Loucy (cell line): ENCODE measurements at regions not wholly inside any gene's neighbourhood (a gene's known extent, or its start where the extent isn't known, plus 50 kb on each side); places are given as distances from the start of the nearest gene placed in this dataset.

ENCODE experiments used
- H2AFZ ChIP-seq: fragments of 200-600 bp; sonication (generic); 2 replicates; pipeline ENCODE4 v1.6.0; 2016; ENCODE audit warnings: antibody characterized with exemption, mild to moderate bottlenecking, low read length, moderate library complexity
- H3F3A ChIP-seq: fragments of 200-600 bp; 2 replicates; pipeline ENCODE4 v1.6.0; 2016; ENCODE audit warnings: antibody characterized with exemption, low read depth, mild to moderate bottlenecking
- H3K27me3 ChIP-seq: fragments of 200-600 bp; sonication (generic); 2 replicates; pipeline ENCODE4 v1.6.1; 2014; ENCODE audit warnings: low read length, mild to moderate bottlenecking; ENCODE audit not compliant: insufficient read depth, poor library complexity, severe bottlenecking
- H3K36me3 ChIP-seq: fragments of 200-600 bp; sonication (generic); 2 replicates; pipeline ENCODE4 v1.6.1; 2016; ENCODE audit warnings: low read length; ENCODE audit not compliant: insufficient read depth
- H3K4me1 ChIP-seq: fragments of 200-600 bp; sonication (generic); 2 replicates; pipeline ENCODE4 v1.5.1; 2014; ENCODE audit warnings: low read length, mild to moderate bottlenecking; ENCODE audit not compliant: insufficient read depth, poor library complexity, severe bottlenecking
- H3K4me2 ChIP-seq: fragments of 200-600 bp; sonication (generic); 2 replicates; pipeline ENCODE4 v1.6.0; 2014; ENCODE audit warnings: antibody characterized with exemption, low read length, low read depth, mild to moderate bottlenecking; ENCODE audit not compliant: poor library complexity, severe bottlenecking
- H3K4me3 ChIP-seq: fragments of 200-600 bp; sonication (generic); 2 replicates; pipeline ENCODE4 v1.5.1; 2014; ENCODE audit warnings: low read length, mild to moderate bottlenecking, mixed read lengths; ENCODE audit not compliant: poor library complexity, severe bottlenecking
- H3K79me2 ChIP-seq: fragments of 200-600 bp; sonication (generic); 2 replicates; pipeline ENCODE4 v1.6.1; 2014; ENCODE audit warnings: low read length; ENCODE audit not compliant: insufficient read depth
- H3K9ac ChIP-seq: fragments of 200-600 bp; sonication (generic); 2 replicates; pipeline ENCODE4 v1.6.0; 2014; ENCODE audit warnings: mild to moderate bottlenecking, low read depth, low read length, moderate library complexity; ENCODE audit not compliant: poor library complexity, severe bottlenecking
- H3K9me2 ChIP-seq: fragments of 200-600 bp; sonication (generic); replicated peaks from 2 replicates; pipeline ENCODE4 v1.6.1; 2016; ENCODE audit warnings: low read depth, low read length, mixed read lengths
- H3K9me3 ChIP-seq: fragments of 200-600 bp; sonication (generic); 2 replicates; pipeline ENCODE4 v1.6.1; 2014; ENCODE audit warnings: mild to moderate bottlenecking, antibody characterized with exemption, low read length, low read depth; ENCODE audit not compliant: insufficient read depth
- H4K20me1 ChIP-seq: fragments of 200-600 bp; sonication (generic); 2 replicates; pipeline ENCODE4 v1.6.0; 2014; ENCODE audit warnings: antibody characterized with exemption, low read length, mild to moderate bottlenecking; ENCODE audit not compliant: insufficient read depth, poor library complexity, severe bottlenecking
- CTCF ChIP-seq: fragments of 200-600 bp; sonication (generic); conservative IDR thresholded peaks from 2 replicates; pipeline ENCODE4 v1.5.1; 2014; ENCODE audit warnings: mild to moderate bottlenecking, antibody characterized with exemption, low read length
- EZH2phosphoT487 ChIP-seq: fragments of 200-600 bp; IDR thresholded peaks from 2 replicates; pipeline ENCODE4 v1.6.1; 2018; ENCODE audit warnings: antibody characterized with exemption, mild to moderate bottlenecking, moderate library complexity, borderline replicate concordance

- Histone ChIP-seq H3K9ac (no peak overlapping the region), H3K9me2 (no peaks in the 10 kb centered on the region), H3K4me1 (peaks cover 5% of the 10 kb centered on the region), H3F3A (no peaks in the 10 kb centered on the region), H3K4me2 (no peak overlapping the region), H3K79me2 (no peaks in the 10 kb centered on the region), H4K20me1 (no peaks in the 10 kb centered on the region), H3K27me3 (no peaks in the 10 kb centered on the region), H3K4me3 (no peak overlapping the region), H2AFZ (peak overlapping the region; percentile 32; the same call in 1 of the 2 replicates), H3K9me3 (no peaks in the 10 kb centered on the region), H3K36me3 (no peaks in the 10 kb centered on the region)
- TF ChIP-seq EZH2phosphoT487: no peak
- no peak for TF ChIP-seq CTCF
These were observed 110.6 kb upstream of the ARPP21 start for GRCh38 chr3:35528728-35529127.

GRCh38 chr3:35529337-35529736, 110.0 kb upstream of the ARPP21 start:
- Histone ChIP-seq H3K27me3 (no peaks in the 10 kb centered on the region), H2AFZ (0 out of 2 replicates have a peak overlapping the region, but pooled peaks have one; percentile 32), H3K9ac (no peak overlapping the region), H3K79me2 (no peaks in the 10 kb centered on the region), H3K9me3 (no peaks in the 10 kb centered on the region), H3K4me2 (no peak overlapping the region), H3K4me3 (no peak overlapping the region), H3K36me3 (no peaks in the 10 kb centered on the region), H3F3A (no peaks in the 10 kb centered on the region), H3K9me2 (no peaks in the 10 kb centered on the region), H3K4me1 (peaks cover 5% of the 10 kb centered on the region), H4K20me1 (no peaks in the 10 kb centered on the region)
- TF ChIP-seq CTCF: no peak
- TF ChIP-seq EZH2phosphoT487: no peak

GRCh38 chr3:35537265-35537664, 102.1 kb upstream of the ARPP21 start:
- no peaks in the 10 kb centered on the region for H3K9me2 ChIP-seq
- H3K4me2 ChIP-seq: no peak overlapping the region
- H3K27me3 ChIP-seq: no peaks in the 10 kb centered on the region
- H2AFZ ChIP-seq: peak overlapping the region; percentile 68; the same call in 1 of the 2 replicates
- H4K20me1 ChIP-seq: no peaks in the 10 kb centered on the region
- no peak overlapping the region for H3K4me3 ChIP-seq
- H3F3A ChIP-seq: no peaks in the 10 kb centered on the region
- no peak overlapping the region for H3K9ac ChIP-seq
- TF ChIP-seq CTCF: no peak
- TF ChIP-seq EZH2phosphoT487: no peak
- H3K79me2 ChIP-seq: no peaks in the 10 kb centered on the region
- no peaks in the 10 kb centered on the region for H3K36me3 ChIP-seq
- H3K4me1 ChIP-seq: no peaks in the 10 kb centered on the region
- H3K9me3 ChIP-seq: no peaks in the 10 kb centered on the region
